ENCODE measurements at regions not wholly inside any gene's neighbourhood (a gene's known extent, or its start where the extent isn't known, plus 50 kb on each side); places are given as distances from the start of the nearest gene placed in this dataset.

- TF ChIP-seq CTCF (IDR thresholded peaks at IDR 0.05; ENCODE audit: extremely low read depth in 1 of 2, insufficient read depth in 1 of 2, low read depth in 1 of 2, low read length in 2 of 2): no peak
- no peak for TF ChIP-seq POLR2A (IDR thresholded peaks at IDR 0.05; ENCODE audit: low read depth, low read length)
- TF ChIP-seq POLR2AphosphoS5 (IDR thresholded peaks at IDR 0.05; ENCODE audit: insufficient read depth, low read depth, low read length): no peak
Observed at GRCh38 chr4:60953826-60954225, 246.3 kb upstream of the ADGRL3 start.
